ENCODE measurements at regions not wholly inside any gene's neighbourhood (a gene's known extent, or its start where the extent isn't known, plus 50 kb on each side); places are given as distances from the start of the nearest gene placed in this dataset.

GRCh38 chr3:151539599-151539998 lies 78.7 kb upstream of the IGSF10 start:
- no peak overlapping the region for H3K9ac ChIP-seq
- no peak overlapping the region for H3K27ac ChIP-seq
- H2AFZ ChIP-seq (ENCODE audit: low read depth), result no peak overlapping the region
- H3K36me3 ChIP-seq (ENCODE audit: insufficient read depth), result no peaks in the 10 kb centered on the region
- no peaks in the 10 kb centered on the region for H3K79me2 ChIP-seq (ENCODE audit: insufficient read depth, low read depth)
- no peaks in the 10 kb centered on the region for H4K20me1 ChIP-seq (ENCODE audit: insufficient read depth)
- H3K27me3 ChIP-seq (ENCODE audit: insufficient read depth, low read depth), result no peaks in the 10 kb centered on the region
- peaks cover 41% of the 10 kb centered on the region for H3K4me1 ChIP-seq (ENCODE audit: low read depth, poor library complexity, severe bottlenecking)
- H3K4me3 ChIP-seq (IDR thresholded peaks at IDR 0.05; ENCODE audit: insufficient read depth, low read depth, low read length), result no peak overlapping the region
- TF ChIP-seq, protein P1, sequence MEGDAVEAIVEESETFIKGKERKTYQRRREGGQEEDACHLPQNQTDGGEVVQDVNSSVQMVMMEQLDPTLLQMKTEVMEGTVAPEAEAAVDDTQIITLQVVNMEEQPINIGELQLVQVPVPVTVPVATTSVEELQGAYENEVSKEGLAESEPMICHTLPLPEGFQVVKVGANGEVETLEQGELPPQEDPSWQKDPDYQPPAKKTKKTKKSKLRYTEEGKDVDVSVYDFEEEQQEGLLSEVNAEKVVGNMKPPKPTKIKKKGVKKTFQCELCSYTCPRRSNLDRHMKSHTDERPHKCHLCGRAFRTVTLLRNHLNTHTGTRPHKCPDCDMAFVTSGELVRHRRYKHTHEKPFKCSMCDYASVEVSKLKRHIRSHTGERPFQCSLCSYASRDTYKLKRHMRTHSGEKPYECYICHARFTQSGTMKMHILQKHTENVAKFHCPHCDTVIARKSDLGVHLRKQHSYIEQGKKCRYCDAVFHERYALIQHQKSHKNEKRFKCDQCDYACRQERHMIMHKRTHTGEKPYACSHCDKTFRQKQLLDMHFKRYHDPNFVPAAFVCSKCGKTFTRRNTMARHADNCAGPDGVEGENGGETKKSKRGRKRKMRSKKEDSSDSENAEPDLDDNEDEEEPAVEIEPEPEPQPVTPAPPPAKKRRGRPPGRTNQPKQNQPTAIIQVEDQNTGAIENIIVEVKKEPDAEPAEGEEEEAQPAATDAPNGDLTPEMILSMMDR (conservative IDR thresholded peaks at IDR 0.05; ENCODE audit: low read depth, low read length), result no peak
- H3K4me2 ChIP-seq, result no peak overlapping the region

GRCh38 chr3:151538456-151539393 lies 77.9 kb upstream of the IGSF10 start:
- Histone ChIP-seq H3K79me2 (ENCODE audit: insufficient read depth, low read depth) (no peaks in the 10 kb centered on the region), H3K9ac (no peak overlapping the region), H3K27ac (no peak overlapping the region), H3K4me3 (IDR thresholded peaks at IDR 0.05; ENCODE audit: insufficient read depth, low read depth, low read length) (no peak overlapping the region), H4K20me1 (ENCODE audit: insufficient read depth) (no peaks in the 10 kb centered on the region), H3K27me3 (ENCODE audit: insufficient read depth, low read depth) (no peaks in the 10 kb centered on the region), H3K36me3 (ENCODE audit: insufficient read depth) (no peaks in the 10 kb centered on the region), H3K4me2 (no peak overlapping the region), H3K4me1 (ENCODE audit: low read depth, poor library complexity, severe bottlenecking) (peaks cover 32% of the 10 kb centered on the region), H2AFZ (ENCODE audit: low read depth) (no peak overlapping the region)
- TF ChIP-seq, protein P1 (conservative IDR thresholded peaks at IDR 0.05; ENCODE audit: low read depth, low read length), result no peak

GRCh38 chr3:151537726-151538125 lies 76.9 kb upstream of the IGSF10 start:
- TF ChIP-seq, protein P1 (conservative IDR thresholded peaks at IDR 0.05; ENCODE audit: low read depth, low read length), result no peak
- Histone ChIP-seq H2AFZ (ENCODE audit: low read depth) (no peak overlapping the region), H3K4me3 (IDR thresholded peaks at IDR 0.05; ENCODE audit: insufficient read depth, low read depth, low read length) (no peak overlapping the region), H3K27me3 (ENCODE audit: insufficient read depth, low read depth) (no peaks in the 10 kb centered on the region), H3K36me3 (ENCODE audit: insufficient read depth) (no peaks in the 10 kb centered on the region), H3K4me2 (no peak overlapping the region), H3K27ac (no peak overlapping the region), H4K20me1 (ENCODE audit: insufficient read depth) (no peaks in the 10 kb centered on the region), H3K4me1 (ENCODE audit: low read depth, poor library complexity, severe bottlenecking) (peaks cover 22% of the 10 kb centered on the region), H3K79me2 (ENCODE audit: insufficient read depth, low read depth) (no peaks in the 10 kb centered on the region), H3K9ac (no peak overlapping the region)

DNA sequence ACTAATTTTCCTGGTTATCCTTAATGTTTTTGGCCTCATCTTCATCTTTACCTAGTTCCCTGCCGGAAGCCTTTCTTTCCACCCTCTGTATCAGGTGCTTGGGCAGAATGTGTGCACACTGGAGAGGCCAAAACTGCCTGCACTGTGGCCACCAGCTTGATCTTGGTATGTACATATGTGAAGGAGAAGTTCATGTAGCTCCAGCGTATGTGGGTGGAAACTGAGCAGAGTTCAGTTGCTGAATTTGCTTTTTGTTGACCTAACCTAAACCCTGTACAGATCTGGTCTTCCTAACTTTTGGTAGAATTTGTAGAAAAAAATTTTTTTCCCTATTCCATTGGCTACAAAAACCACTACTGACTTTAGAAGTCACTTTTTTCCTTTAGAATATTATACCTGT lies 65.9 kb upstream of the IGSF10 start:
- H3K4me3 ChIP-seq (IDR thresholded peaks at IDR 0.05; ENCODE audit: insufficient read depth, low read depth, low read length), result no peak overlapping the region
- H3K79me2 ChIP-seq (ENCODE audit: insufficient read depth, low read depth), result no peaks in the 10 kb centered on the region
- TF ChIP-seq, protein P1 (conservative IDR thresholded peaks at IDR 0.05; ENCODE audit: low read depth, low read length), result no peak
- no peak overlapping the region for H3K27ac ChIP-seq
- no peaks in the 10 kb centered on the region for H4K20me1 ChIP-seq (ENCODE audit: insufficient read depth)
- H3K9ac ChIP-seq, result no peak overlapping the region
- no peak overlapping the region for H2AFZ ChIP-seq (ENCODE audit: low read depth)
- H3K4me2 ChIP-seq, result no peak overlapping the region
- no peaks in the 10 kb centered on the region for H3K4me1 ChIP-seq (ENCODE audit: low read depth, poor library complexity, severe bottlenecking)
- H3K27me3 ChIP-seq (ENCODE audit: insufficient read depth, low read depth), result no peaks in the 10 kb centered on the region
- no peaks in the 10 kb centered on the region for H3K36me3 ChIP-seq (ENCODE audit: insufficient read depth)

Data from KMS-11 (cell line).